Neuronal stem cell (in vitro differentiated cells): ENCODE measurements at regions not wholly inside any gene's neighbourhood (a gene's known extent, or its start where the extent isn't known, plus 50 kb on each side); places are given as distances from the start of the nearest gene placed in this dataset.

Experiments used
- DNase-seq: peaks from one replicate; pipeline ENCODE4 v3.0.0-alpha.2; 2013; ENCODE audit warnings: low spot score
- H2AFZ ChIP-seq: one replicate; pipeline ENCODE4 v1.6.1; 2013; ENCODE audit warnings: mild to moderate bottlenecking, low read length, inconsistent platforms
- H2AK5ac ChIP-seq: 2 replicates; pipeline ENCODE4 v1.6.1; 2013; ENCODE audit warnings: low read depth, mild to moderate bottlenecking, inconsistent platforms, low read length, moderate library complexity, mixed read lengths
- H2BK120ac ChIP-seq: 2 replicates; pipeline ENCODE4 v1.6.1; 2013; ENCODE audit warnings: low read depth, mild to moderate bottlenecking, inconsistent platforms, low read length, moderate library complexity, mixed read lengths
- H2BK12ac ChIP-seq: one replicate; pipeline ENCODE4 v1.6.1; 2013; ENCODE audit warnings: low read length, inconsistent platforms
- H2BK15ac ChIP-seq: 2 replicates; pipeline ENCODE4 v1.6.1; 2013; ENCODE audit warnings: mild to moderate bottlenecking, low read length, inconsistent platforms, mixed read lengths
- H2BK5ac ChIP-seq: one replicate; pipeline ENCODE4 v1.6.1; 2013; ENCODE audit warnings: inconsistent platforms, mild to moderate bottlenecking, low read length, moderate library complexity
- H3K14ac ChIP-seq: one replicate; pipeline ENCODE4 v1.6.1; 2013; ENCODE audit warnings: low read length, inconsistent platforms
- H3K18ac ChIP-seq: 2 replicates; pipeline ENCODE4 v1.6.1; 2013; ENCODE audit warnings: low read length, inconsistent platforms
- H3K23ac ChIP-seq: 2 replicates; pipeline ENCODE4 v1.6.1; 2013; ENCODE audit warnings: low read depth, mild to moderate bottlenecking, mixed read lengths, low read length, inconsistent platforms; ENCODE audit not compliant: poor library complexity
- H3K27ac ChIP-seq: replicated peaks from 3 replicates; pipeline ENCODE4 v1.5.1; 2013; ENCODE audit warnings: low read length, inconsistent platforms
- H3K27me3 ChIP-seq, 3 experiments: 2 replicates each; pipeline ENCODE4 v1.6.1; 2013; ENCODE audit warnings: low read length in 3 of 3, mild to moderate bottlenecking in 2 of 3, inconsistent platforms in 1 of 3, low read depth in 1 of 3, mixed read lengths in 1 of 3, moderate library complexity in 1 of 3; ENCODE audit not compliant: control insufficient read depth in 3 of 3, insufficient read depth in 3 of 3
- H3K36me3 ChIP-seq, 2 donors: replicated peaks in 1 of 2; 2 replicates each; pipeline ENCODE4 v1.6.1; 2013; ENCODE audit warnings: low read length in 2 of 2; ENCODE audit not compliant: control insufficient read depth in 2 of 2, insufficient read depth in 2 of 2
- H3K4ac ChIP-seq: 2 replicates; pipeline ENCODE4 v1.6.1; 2013; ENCODE audit warnings: inconsistent platforms, mild to moderate bottlenecking, low read length, moderate library complexity
- H3K4me1 ChIP-seq, 2 donors: 1 replicate in 1 of 2; 2 replicates in 1 of 2; pipeline ENCODE4 v1.6.1; 2013; ENCODE audit warnings: low read length in 2 of 2, low read depth in 1 of 2; ENCODE audit not compliant: control insufficient read depth in 2 of 2, insufficient read depth in 1 of 2
- H3K4me2 ChIP-seq: one replicate; pipeline ENCODE4 v1.6.1; 2013; ENCODE audit warnings: mild to moderate bottlenecking, low read length, inconsistent platforms; ENCODE audit not compliant: insufficient read depth, poor library complexity, severe bottlenecking
- H3K4me3 ChIP-seq, 2 donors: 2 replicates each; pipeline ENCODE4 v1.5.1; 2013; ENCODE audit warnings: low read length in 2 of 2, mild to moderate bottlenecking in 2 of 2, inconsistent platforms in 1 of 2, moderate library complexity in 1 of 2
- H3K79me1 ChIP-seq: one replicate; pipeline ENCODE4 v1.6.1; 2013; ENCODE audit warnings: low read depth, mild to moderate bottlenecking, inconsistent platforms, low read length, moderate library complexity
- H3K9ac ChIP-seq: one replicate; pipeline ENCODE4 v1.6.1; 2013; ENCODE audit warnings: mild to moderate bottlenecking, low read depth, low read length, inconsistent platforms; ENCODE audit not compliant: poor library complexity
- H3K9me3 ChIP-seq, 2 donors: replicated peaks in 1 of 2; 2 replicates each; pipeline versions ENCODE3 to v1.6.1; 2013; ENCODE audit warnings: low read length in 2 of 2, mild to moderate bottlenecking in 2 of 2, inconsistent platforms in 1 of 2, low read depth in 1 of 2, mixed read lengths in 1 of 2, moderate library complexity in 1 of 2; ENCODE audit not compliant: control insufficient read depth in 2 of 2, insufficient read depth in 1 of 2
- H4K8ac ChIP-seq: one replicate; pipeline ENCODE4 v1.6.1; 2013; ENCODE audit warnings: low read depth, mild to moderate bottlenecking, inconsistent platforms, low read length, moderate library complexity
- H4K91ac ChIP-seq: one replicate; pipeline ENCODE4 v1.6.1; 2013; ENCODE audit warnings: low read length, low read depth, mild to moderate bottlenecking, inconsistent platforms; ENCODE audit not compliant: poor library complexity
- WGBS, 2 donors: extraction: QIAGEN DNeasy Blood & Tissue Kit; methylation state at CpG; one replicate each; pipeline ENCODE4 v1.1.7; 2013; ENCODE audit warnings: missing lambda C conversion rate in 2 of 2, mixed read lengths in 1 of 2; ENCODE audit not compliant: insufficient read length in 2 of 2, insufficient replicate concordance in 1 of 2; ENCODE audit errors: extremely low coverage in 2 of 2; 5-methylcytosine and 5-hydroxymethylcytosine counted together

GRCh38 chr4:183388021-183388420 is 56.4 kb upstream of the CDKN2AIP start:
- Histone ChIP-seq H3K4me3 (no peak overlapping the region), H3K9me3 (peaks cover 2 to 15% of the 10 kb centered on the region in 2 donors), H2BK15ac (no peak overlapping the region), H3K4ac (no peak overlapping the region), H3K9ac (no peak overlapping the region), H2BK120ac (no peak overlapping the region), H3K14ac (no peak overlapping the region), H3K18ac (no peak overlapping the region), H2AK5ac (no peak overlapping the region), H3K27me3 (peaks cover 0 to 14% (median 0%) of the 10 kb centered on the region in 3 experiments), H2AFZ (no peak overlapping the region), H3K4me2 (no peak overlapping the region), H3K23ac (no peak overlapping the region), H2BK12ac (no peak overlapping the region), H3K79me1 (no peaks in the 10 kb centered on the region), H4K91ac (no peak overlapping the region), H3K36me3 (no peaks in the 10 kb centered on the region), H4K8ac (no peak overlapping the region), H3K4me1 (peaks cover 0 to 1% of the 10 kb centered on the region in 2 donors), H3K27ac (no peak overlapping the region), H2BK5ac (no peak overlapping the region)
- no CpG with 5 or more reads among the region's 7 CpGs for WGBS, 2 donors
- DNase-seq, result no peak

- Histone ChIP-seq H2BK120ac (no peak overlapping the region), H3K18ac (no peak overlapping the region), H4K91ac (no peak overlapping the region), H3K27me3 (peaks cover 0 to 14% (median 0%) of the 10 kb centered on the region in 3 experiments), H2BK5ac (no peak overlapping the region), H2AK5ac (no peak overlapping the region), H3K14ac (no peak overlapping the region), H3K4me3 (no peak overlapping the region), H4K8ac (no peak overlapping the region), H3K23ac (no peak overlapping the region), H3K79me1 (no peaks in the 10 kb centered on the region), H3K4me2 (no peak overlapping the region), H2AFZ (no peak overlapping the region), H2BK12ac (no peak overlapping the region), H3K9ac (no peak overlapping the region), H3K36me3 (no peaks in the 10 kb centered on the region), H2BK15ac (no peak overlapping the region), H3K4ac (no peak overlapping the region), H3K4me1 (peaks cover 0 to 1% of the 10 kb centered on the region in 2 donors), H3K27ac (no peak overlapping the region), H3K9me3 (peaks cover 2 to 13% of the 10 kb centered on the region in 2 donors)
- no peak for DNase-seq
- no CpG with 5 or more reads among the region's 6 CpGs for WGBS, 2 donors
Measured at GRCh38 chr4:183388777-183389176, 55.7 kb upstream of the CDKN2AIP start.

GRCh38 chr4:183390374-183390773 is 54.1 kb upstream of the CDKN2AIP start:
- no CpG with 5 or more reads among the region's 5 CpGs for WGBS, 2 donors
- Histone ChIP-seq H2BK15ac (no peak overlapping the region), H3K18ac (no peak overlapping the region), H3K23ac (no peak overlapping the region), H3K9me3 (no peaks in the 10 kb centered on the region), H3K4me3 (no peak overlapping the region), H2BK12ac (no peak overlapping the region), H3K14ac (no peak overlapping the region), H2AFZ (no peak overlapping the region), H2AK5ac (no peak overlapping the region), H4K91ac (no peak overlapping the region), H4K8ac (no peak overlapping the region), H3K4me1 (peaks cover 0 to 1% of the 10 kb centered on the region in 2 donors), H3K27me3 (peaks cover 0 to 14% (median 0%) of the 10 kb centered on the region in 3 experiments), H3K9ac (no peak overlapping the region), H2BK120ac (no peak overlapping the region), H3K79me1 (no peaks in the 10 kb centered on the region), H3K27ac (no peak overlapping the region), H3K36me3 (no peaks in the 10 kb centered on the region), H3K4ac (no peak overlapping the region), H2BK5ac (no peak overlapping the region), H3K4me2 (no peak overlapping the region)
- DNase-seq, result no peak

GRCh38 chr4:183391204-183391603 is 53.2 kb upstream of the CDKN2AIP start:
- Histone ChIP-seq H3K18ac (no peak overlapping the region), H2AFZ (peak overlapping the region; percentile 69), H3K4me1 (peaks cover 0 to 1% of the 10 kb centered on the region in 2 donors), H3K4ac (no peak overlapping the region), H3K9ac (no peak overlapping the region), H2BK120ac (no peak overlapping the region), H3K27ac (no peak overlapping the region), H2BK15ac (no peak overlapping the region), H3K9me3 (no peaks in the 10 kb centered on the region), H3K4me2 (no peak overlapping the region), H4K91ac (no peak overlapping the region), H2BK12ac (no peak overlapping the region), H2AK5ac (no peak overlapping the region), H3K79me1 (no peaks in the 10 kb centered on the region), H3K23ac (no peak overlapping the region), H3K27me3 (peaks cover 0 to 16% (median 0%) of the 10 kb centered on the region in 3 experiments), H3K14ac (no peak overlapping the region), H3K36me3 (no peaks in the 10 kb centered on the region), H2BK5ac (no peak overlapping the region), H3K4me3 (no peak overlapping the region), H4K8ac (no peak overlapping the region)
- no CpG with 5 or more reads among the region's 3 CpGs for whole genome bisulfite sequencing, 2 donors
- no peak for DNase-seq
